Keratinocyte (primary cell): ENCODE measurements at regions not wholly inside any gene's neighbourhood (a gene's known extent, or its start where the extent isn't known, plus 50 kb on each side); places are given as distances from the start of the nearest gene placed in this dataset.

Source experiments
- DNase-seq: peaks from one replicate; pipeline ENCODE4 v3.0.0-alpha.2; 2011; ENCODE audit warnings: low read depth, missing footprints, low spot score
- FAIRE-seq: peaks from 2 replicates; lab custom pipeline; 2011; peaks lifted over from hg19 to GRCh38; lab: Jason Lieb, UNC
- H2AFZ ChIP-seq: 2 replicates; pipeline ENCODE4 v1.6.0; 2012; ENCODE audit warnings: low read length, control low read depth, inconsistent platforms; ENCODE audit not compliant: control insufficient read depth
- H3K27ac ChIP-seq: 2 replicates; pipeline ENCODE4 v1.5.1; 2011; ENCODE audit warnings: low read length; ENCODE audit not compliant: control insufficient read depth, insufficient read depth
- H3K27me3 ChIP-seq: 3 replicates; pipeline ENCODE4 v1.6.0; 2011; ENCODE audit warnings: low read length; ENCODE audit not compliant: control insufficient read depth, insufficient read depth; ENCODE audit errors: extremely low read depth
- H3K36me3 ChIP-seq, 2 experiments: 2 replicates in 1 of 2; 3 replicates in 1 of 2; pipeline ENCODE4 v1.5.1; 2011; ENCODE audit warnings: low read length in 2 of 2, mild to moderate bottlenecking in 1 of 2; ENCODE audit not compliant: control insufficient read depth in 2 of 2, insufficient read depth in 2 of 2; ENCODE audit errors: extremely low read depth in 1 of 2
- H3K4me1 ChIP-seq: 3 replicates; pipeline ENCODE4 v1.5.1; 2011; ENCODE audit warnings: low read length; ENCODE audit not compliant: control insufficient read depth, insufficient read depth; ENCODE audit errors: extremely low read depth
- H3K4me2 ChIP-seq: 3 replicates; pipeline ENCODE4 v1.6.0; 2011; ENCODE audit warnings: low read depth, low read length; ENCODE audit not compliant: control insufficient read depth, insufficient read depth; ENCODE audit errors: extremely low read depth
- H3K4me3 ChIP-seq, 3 experiments: fragments of 200-600 bp in 1 of 3; sonication (generic) in 1 of 3; 2 replicates in 2 of 3; 3 replicates in 1 of 3; pipeline ENCODE4 v1.5.1; 2011 to 2016; ENCODE audit warnings: low read length in 3 of 3, mild to moderate bottlenecking in 3 of 3, control low read depth in 2 of 3, inconsistent platforms in 1 of 3, low read depth in 1 of 3, mixed read lengths in 1 of 3, mixed run types in 1 of 3, moderate library complexity in 1 of 3; ENCODE audit not compliant: control insufficient read depth in 2 of 3, insufficient read depth in 2 of 3; ENCODE audit errors: extremely low read depth in 1 of 3
- H3K79me2 ChIP-seq: 2 replicates; pipeline ENCODE4 v1.6.0; 2012; ENCODE audit warnings: low read length; ENCODE audit not compliant: control insufficient read depth, insufficient read depth
- H3K9ac ChIP-seq: 3 replicates; pipeline ENCODE4 v1.6.0; 2011; ENCODE audit warnings: low read length; ENCODE audit not compliant: control insufficient read depth, insufficient read depth; ENCODE audit errors: extremely low read depth
- H3K9me1 ChIP-seq: 3 replicates; pipeline ENCODE4 v1.6.0; 2011; ENCODE audit warnings: low read length; ENCODE audit not compliant: control insufficient read depth, insufficient read depth; ENCODE audit errors: extremely low read depth
- H3K9me3 ChIP-seq: 2 replicates; pipeline ENCODE4 v1.5.1; 2012; ENCODE audit warnings: low read depth, low read length; ENCODE audit not compliant: control insufficient read depth
- H4K20me1 ChIP-seq: 3 replicates; pipeline ENCODE4 v1.6.0; 2011; ENCODE audit warnings: low read length; ENCODE audit not compliant: control insufficient read depth, insufficient read depth; ENCODE audit errors: extremely low read depth
- EZH2 ChIP-seq: IDR thresholded peaks from one replicate; pipeline ENCODE4 v1.6.1; 2012; ENCODE audit warnings: inconsistent platforms, mild to moderate bottlenecking, low read length, moderate library complexity
- dilution Hi-C: fragments of 300-500 bp; cut with MboI; formaldehyde crosslinking; loops from one replicate; pipeline ENCODE4 v1.7.0; 2020; ENCODE audit warnings: low sequenced_read_pairs; ENCODE audit not compliant: extremely low pct_ligation_motif_present
- TF ChIP-seq, protein P1 (sequence below), 3 experiments: IDR thresholded peaks in 1 of 3; conservative IDR thresholded peaks in 1 of 3; optimal IDR thresholded peaks in 1 of 3; 2 replicates in 2 of 3; 3 replicates in 1 of 3; pipeline versions ENCODE3 to v1.5.1; 2011; ENCODE audit warnings: low read length in 3 of 3, mild to moderate bottlenecking in 3 of 3, moderate library complexity in 2 of 3, control low read depth in 1 of 3, inconsistent platforms in 1 of 3; ENCODE audit not compliant: insufficient read depth in 2 of 3; ENCODE audit errors: extremely low read depth in 1 of 3

DNA sequence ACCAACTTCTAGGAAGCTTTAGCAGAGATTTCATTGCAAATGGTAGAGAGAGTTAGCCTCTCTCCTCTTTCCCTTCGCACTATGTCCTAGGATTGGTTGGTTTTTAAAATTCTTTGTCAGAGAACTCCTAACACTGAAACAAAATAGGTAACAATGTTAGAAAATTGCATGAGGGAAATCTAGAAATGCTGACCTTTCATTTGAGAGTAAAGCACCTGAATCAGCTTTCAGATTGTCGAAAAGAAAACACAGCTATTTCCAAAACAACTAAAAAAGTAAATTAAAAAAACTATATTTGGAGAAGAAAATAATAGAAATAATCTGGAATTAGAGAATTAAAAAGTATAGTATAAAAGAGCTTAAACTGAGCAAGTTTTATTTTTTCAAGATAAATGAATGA is 108.1 kb upstream of the GK2 start:
- no peaks in the 10 kb centered on the region for H3K36me3 ChIP-seq
- H3K4me3 ChIP-seq: no peak overlapping the region
- H3K9me1 ChIP-seq: no peaks in the 10 kb centered on the region
- no peak overlapping the region for H3K4me2 ChIP-seq
- no peaks in the 10 kb centered on the region for H4K20me1 ChIP-seq
- TF ChIP-seq EZH2: no peak
- TF ChIP-seq, protein P1, sequence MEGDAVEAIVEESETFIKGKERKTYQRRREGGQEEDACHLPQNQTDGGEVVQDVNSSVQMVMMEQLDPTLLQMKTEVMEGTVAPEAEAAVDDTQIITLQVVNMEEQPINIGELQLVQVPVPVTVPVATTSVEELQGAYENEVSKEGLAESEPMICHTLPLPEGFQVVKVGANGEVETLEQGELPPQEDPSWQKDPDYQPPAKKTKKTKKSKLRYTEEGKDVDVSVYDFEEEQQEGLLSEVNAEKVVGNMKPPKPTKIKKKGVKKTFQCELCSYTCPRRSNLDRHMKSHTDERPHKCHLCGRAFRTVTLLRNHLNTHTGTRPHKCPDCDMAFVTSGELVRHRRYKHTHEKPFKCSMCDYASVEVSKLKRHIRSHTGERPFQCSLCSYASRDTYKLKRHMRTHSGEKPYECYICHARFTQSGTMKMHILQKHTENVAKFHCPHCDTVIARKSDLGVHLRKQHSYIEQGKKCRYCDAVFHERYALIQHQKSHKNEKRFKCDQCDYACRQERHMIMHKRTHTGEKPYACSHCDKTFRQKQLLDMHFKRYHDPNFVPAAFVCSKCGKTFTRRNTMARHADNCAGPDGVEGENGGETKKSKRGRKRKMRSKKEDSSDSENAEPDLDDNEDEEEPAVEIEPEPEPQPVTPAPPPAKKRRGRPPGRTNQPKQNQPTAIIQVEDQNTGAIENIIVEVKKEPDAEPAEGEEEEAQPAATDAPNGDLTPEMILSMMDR (optimal IDR thresholded peaks at IDR 0.05 in 1 of 3, IDR thresholded peaks at IDR 0.05 in 1 of 3, conservative IDR thresholded peaks at IDR 0.05 in 1 of 3; ENCODE audit: extremely low read depth in 1 of 3, insufficient read depth in 2 of 3, low read length in 3 of 3): no peak
- no peak overlapping the region for H3K27ac ChIP-seq
- no peaks in the 10 kb centered on the region for H3K9me3 ChIP-seq
- DNase-seq (no peak), FAIRE-seq (no peak)
- no peaks in the 10 kb centered on the region for H3K4me1 ChIP-seq
- peaks cover 7% of the 10 kb centered on the region for H3K27me3 ChIP-seq
- no peak overlapping the region for H3K9ac ChIP-seq
- no peak overlapping the region for H2AFZ ChIP-seq
- no peaks in the 10 kb centered on the region for H3K79me2 ChIP-seq
- dilution Hi-C loops: no loop called here

GRCh38 chr4:79514621-79515329 is 106.7 kb upstream of the GK2 start:
- Histone ChIP-seq H3K9me1 (no peaks in the 10 kb centered on the region), H3K27ac (no peak overlapping the region), H3K9ac (no peak overlapping the region), H3K9me3 (no peaks in the 10 kb centered on the region), H3K4me1 (no peaks in the 10 kb centered on the region), H3K36me3 (no peaks in the 10 kb centered on the region), H2AFZ (no peak overlapping the region), H3K79me2 (no peaks in the 10 kb centered on the region), H3K4me2 (no peak overlapping the region), H4K20me1 (no peaks in the 10 kb centered on the region), H3K4me3 (no peak overlapping the region), H3K27me3 (peaks cover 7% of the 10 kb centered on the region)
- FAIRE-seq (no peak), DNase-seq (no peak)
- dilution Hi-C loops: no loop called here
- TF ChIP-seq, protein P1 (optimal IDR thresholded peaks at IDR 0.05 in 1 of 3, IDR thresholded peaks at IDR 0.05 in 1 of 3, conservative IDR thresholded peaks at IDR 0.05 in 1 of 3; ENCODE audit: extremely low read depth in 1 of 3, insufficient read depth in 2 of 3, low read length in 3 of 3): no peak
- TF ChIP-seq EZH2: no peak
